Retinal pigment epithelial cell (primary cell): ENCODE measurements at regions not wholly inside any gene's neighbourhood (a gene's known extent, or its start where the extent isn't known, plus 50 kb on each side); places are given as distances from the start of the nearest gene placed in this dataset.

Experiments used
- DNase-seq: peaks from one replicate; pipeline ENCODE4 v3.0.0-alpha.2; 2010; ENCODE audit warnings: low read depth
- H3K4me3 ChIP-seq: 2 replicates; pipeline ENCODE4 v1.5.1; 2011; ENCODE audit warnings: mild to moderate bottlenecking, low read length, control low read depth, moderate library complexity
- TF ChIP-seq, protein P1 (sequence below): conservative IDR thresholded peaks from 2 replicates; pipeline ENCODE4 v1.5.1; 2011; ENCODE audit warnings: low read depth, low read length, control low read depth, inconsistent platforms

GRCh38 chr3:181892848-181893247, 181.1 kb downstream of the SOX2 start:
- no peak for DNase-seq
- no peak overlapping the region for H3K4me3 ChIP-seq
- TF ChIP-seq, protein P1, sequence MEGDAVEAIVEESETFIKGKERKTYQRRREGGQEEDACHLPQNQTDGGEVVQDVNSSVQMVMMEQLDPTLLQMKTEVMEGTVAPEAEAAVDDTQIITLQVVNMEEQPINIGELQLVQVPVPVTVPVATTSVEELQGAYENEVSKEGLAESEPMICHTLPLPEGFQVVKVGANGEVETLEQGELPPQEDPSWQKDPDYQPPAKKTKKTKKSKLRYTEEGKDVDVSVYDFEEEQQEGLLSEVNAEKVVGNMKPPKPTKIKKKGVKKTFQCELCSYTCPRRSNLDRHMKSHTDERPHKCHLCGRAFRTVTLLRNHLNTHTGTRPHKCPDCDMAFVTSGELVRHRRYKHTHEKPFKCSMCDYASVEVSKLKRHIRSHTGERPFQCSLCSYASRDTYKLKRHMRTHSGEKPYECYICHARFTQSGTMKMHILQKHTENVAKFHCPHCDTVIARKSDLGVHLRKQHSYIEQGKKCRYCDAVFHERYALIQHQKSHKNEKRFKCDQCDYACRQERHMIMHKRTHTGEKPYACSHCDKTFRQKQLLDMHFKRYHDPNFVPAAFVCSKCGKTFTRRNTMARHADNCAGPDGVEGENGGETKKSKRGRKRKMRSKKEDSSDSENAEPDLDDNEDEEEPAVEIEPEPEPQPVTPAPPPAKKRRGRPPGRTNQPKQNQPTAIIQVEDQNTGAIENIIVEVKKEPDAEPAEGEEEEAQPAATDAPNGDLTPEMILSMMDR, result no peak

DNA sequence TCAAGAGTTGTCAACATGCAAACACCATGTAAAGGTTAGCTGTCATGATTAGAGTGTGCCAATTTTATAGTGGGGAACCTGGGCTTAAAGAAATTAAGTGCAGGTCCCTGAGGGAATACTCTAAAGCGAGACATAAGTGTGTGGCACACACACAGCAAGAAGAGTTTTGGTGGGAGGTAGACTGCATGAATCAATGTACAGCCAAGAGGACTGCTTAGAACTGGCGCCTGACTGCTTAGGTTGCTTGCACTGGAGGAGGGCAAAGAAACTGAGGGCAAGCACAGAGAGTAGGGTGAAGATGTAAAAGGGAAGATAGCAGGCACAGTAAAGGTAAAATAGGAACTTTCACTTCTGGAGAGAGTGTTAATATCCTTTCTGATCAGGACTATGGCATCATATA, 184.9 kb downstream of the SOX2 start:
- H3K4me3 ChIP-seq, result no peak overlapping the region
- no peak for DNase-seq
- TF ChIP-seq, protein P1, result no peak

- no peak for DNase-seq
- TF ChIP-seq, protein P1, result no peak
- H3K4me3 ChIP-seq, result no peak overlapping the region
Observed at GRCh38 chr3:181899702-181900101, 188.0 kb downstream of the SOX2 start.

DNA sequence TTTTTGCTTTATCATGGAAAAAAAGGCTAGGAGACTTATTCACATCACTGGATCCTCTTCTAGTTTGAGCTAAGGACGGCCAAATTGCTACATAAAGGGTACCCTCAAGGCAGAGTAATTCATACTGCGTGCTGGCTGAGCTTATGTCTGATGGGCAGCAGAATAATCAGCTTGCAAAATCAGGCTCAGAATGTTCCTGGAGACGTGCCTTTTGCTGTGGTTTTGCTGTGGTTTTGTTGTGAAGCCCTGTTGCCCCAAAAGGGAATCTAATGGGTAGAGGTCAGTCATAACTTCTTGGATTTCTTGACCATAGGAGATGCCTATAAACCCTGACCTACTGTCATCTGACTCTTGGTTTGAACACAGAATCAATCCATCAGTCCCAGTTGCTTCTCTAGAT, 189.9 kb downstream of the SOX2 start:
- no peak overlapping the region for H3K4me3 ChIP-seq
- no peak for DNase-seq
- TF ChIP-seq, protein P1, result no peak

DNA sequence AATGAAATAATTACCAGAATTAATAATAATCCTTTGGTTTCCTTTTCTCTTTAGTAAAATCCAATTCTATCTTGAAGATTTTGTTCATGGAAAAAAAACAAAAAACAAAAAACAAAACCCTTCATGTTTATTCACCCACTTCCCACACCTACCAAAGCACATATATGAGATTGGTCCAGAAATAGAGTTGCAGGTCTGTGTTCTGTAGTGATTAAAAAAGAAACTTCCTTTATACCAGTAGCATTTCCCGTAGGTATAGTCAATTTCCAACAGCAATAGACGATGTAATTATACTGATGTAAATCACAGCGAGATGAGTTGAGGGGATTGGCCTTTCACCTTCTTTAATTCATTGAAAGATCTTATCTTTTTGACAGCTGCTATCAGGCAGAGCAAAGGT, 194.6 kb downstream of the SOX2 start:
- no peak for DNase-seq
- TF ChIP-seq, protein P1, result no peak

GRCh38 chr3:181909241-181909640, 197.5 kb downstream of the SOX2 start:
- no peak overlapping the region for H3K4me3 ChIP-seq
- DNase-seq, result no peak
- TF ChIP-seq, protein P1, result no peak

More for the DNA sequence above, 194.6 kb downstream of the SOX2 start:
- H3K4me3 ChIP-seq, result no peak overlapping the region

DNA sequence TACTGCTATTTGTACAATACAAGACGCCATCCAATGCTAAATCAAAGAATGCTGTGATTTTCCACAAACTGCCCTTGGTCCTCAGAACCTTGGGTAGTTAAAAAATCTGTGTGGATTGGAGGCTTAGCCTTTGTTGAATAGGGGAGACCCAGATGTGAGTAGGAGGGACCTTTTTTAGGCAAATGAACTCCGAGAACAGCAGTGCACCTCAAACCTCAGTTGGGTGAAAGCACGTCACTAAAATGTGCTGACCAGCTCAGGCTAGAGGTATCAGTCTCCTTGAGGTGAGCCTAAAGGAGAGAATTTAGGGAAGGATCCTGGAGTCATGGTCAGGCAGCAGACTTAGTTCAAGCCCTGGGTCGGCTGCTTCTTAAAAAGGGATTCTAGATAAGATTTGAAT, 200.7 kb downstream of the SOX2 start:
- DNase-seq, result no peak
- no peak overlapping the region for H3K4me3 ChIP-seq
- TF ChIP-seq, protein P1, result no peak
